ENCODE measurements at regions not wholly inside any gene's neighbourhood (a gene's known extent, or its start where the extent isn't known, plus 50 kb on each side); places are given as distances from the start of the nearest gene placed in this dataset.

- Histone ChIP-seq H3K79me2 (ENCODE audit: insufficient read depth) (no peaks in the 10 kb centered on the region), H3K4me2 (ENCODE audit: unreplicated experiment) (peak overlapping the region; percentile 16), H3K9me3 (ENCODE audit: low read depth) (no peaks in the 10 kb centered on the region), H3K36me3 (ENCODE audit: low read depth) (no peaks in the 10 kb centered on the region), H4K20me1 (ENCODE audit: insufficient read depth) (no peaks in the 10 kb centered on the region), H3K4me1 (ENCODE audit: insufficient read depth) (peaks cover 28% of the 10 kb centered on the region), H3K27me3 (replicated peaks; ENCODE audit: insufficient read depth) (no peaks in the 10 kb centered on the region), H3K9ac (no peak overlapping the region), H3F3A (ENCODE audit: insufficient read depth) (peaks cover 5% of the 10 kb centered on the region; the same call in 1 of the 2 replicates), H3K27ac (peak overlapping the region; percentile 6; the same call in 1 of the 2 replicates), H2AFZ (peak overlapping the region; percentile 44), H3K9me2 (ENCODE audit: insufficient read depth) (no peaks in the 10 kb centered on the region), H3K4me3 (no peak overlapping the region)
- in situ Hi-C loops (cut with MboI) = no loop called here
- peak; percentile 68 for DNase-seq
- TF ChIP-seq EZH2 (IDR thresholded peaks at IDR 0.05; ENCODE audit: insufficient read depth, poor library complexity, severe bottlenecking) = no peak
- TF ChIP-seq EZH2phosphoT487 (IDR thresholded peaks at IDR 0.05; ENCODE audit: insufficient read depth, low read depth) = no peak
- 23 to 24% methylated on average over 9 of the region's 9 CpGs for WGBS, 2 experiments (ENCODE audit: low coverage in 1 of 2, low lambda C conversion rate in 2 of 2, missing lambda C conversion rate in 2 of 2)
Measured at GRCh38 chr4:123555233-123555806, 158.7 kb downstream of the SPRY1 start.

- peak overlapping the region; percentile 16 for H3K4me2 ChIP-seq (ENCODE audit: unreplicated experiment)
- TF ChIP-seq EZH2phosphoT487 (IDR thresholded peaks at IDR 0.05; ENCODE audit: insufficient read depth, low read depth) = no peak
- TF ChIP-seq EZH2 (IDR thresholded peaks at IDR 0.05; ENCODE audit: insufficient read depth, poor library complexity, severe bottlenecking) = no peak
- 23% methylated on average over 6 of the region's 6 CpGs for WGBS, 2 experiments (ENCODE audit: low coverage in 1 of 2, low lambda C conversion rate in 2 of 2, missing lambda C conversion rate in 2 of 2)
- no peaks in the 10 kb centered on the region for H3K36me3 ChIP-seq (ENCODE audit: low read depth)
- no peak overlapping the region for H3K9ac ChIP-seq
- no peaks in the 10 kb centered on the region for H3K79me2 ChIP-seq (ENCODE audit: insufficient read depth)
- peak overlapping the region; percentile 44 for H2AFZ ChIP-seq
- H3K4me3 ChIP-seq = no peak overlapping the region
- peaks cover 28% of the 10 kb centered on the region for H3K4me1 ChIP-seq (ENCODE audit: insufficient read depth)
- no peaks in the 10 kb centered on the region for H3K9me3 ChIP-seq (ENCODE audit: low read depth)
- DNase-seq = peak; percentile 36
- in situ Hi-C loops (cut with MboI) = no loop called here
- H3K27me3 ChIP-seq (replicated peaks; ENCODE audit: insufficient read depth) = no peaks in the 10 kb centered on the region
- no peaks in the 10 kb centered on the region for H3K9me2 ChIP-seq (ENCODE audit: insufficient read depth)
- H4K20me1 ChIP-seq (ENCODE audit: insufficient read depth) = no peaks in the 10 kb centered on the region
- H3F3A ChIP-seq (ENCODE audit: insufficient read depth) = peaks cover 5% of the 10 kb centered on the region; the same call in 1 of the 2 replicates
- peak overlapping the region; percentile 6; the same call in 1 of the 2 replicates for H3K27ac ChIP-seq
Measured at GRCh38 chr4:123555807-123556273, 159.2 kb downstream of the SPRY1 start.

GRCh38 chr4:123556526-123556925, 159.9 kb downstream of the SPRY1 start:
- Histone ChIP-seq H3K9me3 (ENCODE audit: low read depth) (no peaks in the 10 kb centered on the region), H4K20me1 (ENCODE audit: insufficient read depth) (no peaks in the 10 kb centered on the region), H3F3A (ENCODE audit: insufficient read depth) (peaks cover 5% of the 10 kb centered on the region; the same call in 1 of the 2 replicates), H3K4me3 (no peak overlapping the region), H3K4me1 (ENCODE audit: insufficient read depth) (peaks cover 28% of the 10 kb centered on the region), H3K79me2 (ENCODE audit: insufficient read depth) (no peaks in the 10 kb centered on the region), H3K27me3 (replicated peaks; ENCODE audit: insufficient read depth) (no peaks in the 10 kb centered on the region), H2AFZ (no peak overlapping the region), H3K9ac (no peak overlapping the region), H3K27ac (no peak overlapping the region), H3K36me3 (ENCODE audit: low read depth) (no peaks in the 10 kb centered on the region), H3K9me2 (ENCODE audit: insufficient read depth) (no peaks in the 10 kb centered on the region), H3K4me2 (ENCODE audit: unreplicated experiment) (no peak overlapping the region)
- TF ChIP-seq EZH2 (IDR thresholded peaks at IDR 0.05; ENCODE audit: insufficient read depth, poor library complexity, severe bottlenecking) (no peak), EZH2phosphoT487 (IDR thresholded peaks at IDR 0.05; ENCODE audit: insufficient read depth, low read depth) (no peak)
- DNase-seq = no peak
- 97% methylated on average over 4 of the region's 4 CpGs for WGBS, 2 experiments (ENCODE audit: low coverage in 1 of 2, low lambda C conversion rate in 2 of 2, missing lambda C conversion rate in 2 of 2)
- in situ Hi-C loops (cut with MboI) = no loop called here

- Histone ChIP-seq H3K4me2 (ENCODE audit: unreplicated experiment) (no peak overlapping the region), H3K27me3 (replicated peaks; ENCODE audit: insufficient read depth) (no peaks in the 10 kb centered on the region), H2AFZ (no peak overlapping the region), H3K4me1 (ENCODE audit: insufficient read depth) (peaks cover 28% of the 10 kb centered on the region), H3K9me3 (ENCODE audit: low read depth) (no peaks in the 10 kb centered on the region), H3K79me2 (ENCODE audit: insufficient read depth) (no peaks in the 10 kb centered on the region), H3K36me3 (ENCODE audit: low read depth) (no peaks in the 10 kb centered on the region), H3K27ac (no peak overlapping the region), H3K4me3 (no peak overlapping the region), H3F3A (ENCODE audit: insufficient read depth) (peaks cover 5% of the 10 kb centered on the region; the same call in 1 of the 2 replicates), H4K20me1 (ENCODE audit: insufficient read depth) (no peaks in the 10 kb centered on the region), H3K9me2 (ENCODE audit: insufficient read depth) (no peaks in the 10 kb centered on the region), H3K9ac (no peak overlapping the region)
- in situ Hi-C loops (cut with MboI) = no loop called here
- 75 to 79% methylated on average over 4 of the region's 4 CpGs for WGBS, 2 experiments (ENCODE audit: low coverage in 1 of 2, low lambda C conversion rate in 2 of 2, missing lambda C conversion rate in 2 of 2)
- DNase-seq = no peak
- no peak for TF ChIP-seq EZH2 (IDR thresholded peaks at IDR 0.05; ENCODE audit: insufficient read depth, poor library complexity, severe bottlenecking)
- TF ChIP-seq EZH2phosphoT487 (IDR thresholded peaks at IDR 0.05; ENCODE audit: insufficient read depth, low read depth) = no peak
Measured at GRCh38 chr4:123557857-123558536, 161.4 kb downstream of the SPRY1 start.
